Neural progenitor cell (in vitro differentiated cells): ENCODE measurements at regions not wholly inside any gene's neighbourhood (a gene's known extent, or its start where the extent isn't known, plus 50 kb on each side); places are given as distances from the start of the nearest gene placed in this dataset.

ENCODE experiments used
- DNase-seq: peaks from one replicate; pipeline ENCODE4 v3.0.0-alpha.2; 2016; ENCODE audit warnings: low spot score
- H2AFZ ChIP-seq: fragments of 200-600 bp; sonication (generic); replicated peaks from 2 replicates; pipeline ENCODE4 v1.6.1; 2016; ENCODE audit warnings: antibody characterized with exemption
- H3F3A ChIP-seq: fragments of 200-600 bp; sonication (generic); 2 replicates; pipeline ENCODE4 v1.6.1; 2016; ENCODE audit warnings: antibody characterized with exemption, low read depth
- H3K27ac ChIP-seq: fragments of 200-600 bp; sonication (generic); 2 replicates; pipeline ENCODE4 v1.5.1; 2016; ENCODE audit warnings: mild to moderate bottlenecking
- H3K27me3 ChIP-seq: fragments of 200-600 bp; sonication (generic); 2 replicates; pipeline ENCODE4 v1.6.1; 2016; ENCODE audit warnings: mild to moderate bottlenecking, moderate library complexity
- H3K36me3 ChIP-seq: fragments of 200-600 bp; sonication (generic); 2 replicates; pipeline ENCODE4 v1.5.1; 2016
- H3K4me1 ChIP-seq: fragments of 200-600 bp; sonication (generic); 2 replicates; pipeline ENCODE4 v1.6.1; 2016; ENCODE audit warnings: mixed run types
- H3K4me2 ChIP-seq: fragments of 200-600 bp; sonication (generic); 2 replicates; pipeline ENCODE4 v1.6.1; 2016
- H3K4me3 ChIP-seq: fragments of 200-600 bp; sonication (generic); 2 replicates; pipeline ENCODE4 v1.5.1; 2016
- H3K79me2 ChIP-seq: fragments of 200-600 bp; sonication (generic); 2 replicates; pipeline ENCODE4 v1.6.1; 2016; ENCODE audit warnings: low read depth
- H3K9ac ChIP-seq: fragments of 200-600 bp; sonication (generic); 2 replicates; pipeline ENCODE4 v1.6.1; 2016
- H3K9me3 ChIP-seq: fragments of 200-600 bp; sonication (generic); 2 replicates; pipeline ENCODE4 v1.5.1; 2016; ENCODE audit warnings: low read depth
- H4K20me1 ChIP-seq: fragments of 200-600 bp; sonication (generic); 2 replicates; pipeline ENCODE4 v1.6.1; 2016; ENCODE audit warnings: low read depth
- H3K27ac Mint-ChIP-seq: 3 replicates; pipeline ENCODE4 v1.8.0; 2021; ENCODE audit warnings: mixed read lengths
- H3K27me3 Mint-ChIP-seq: 2 replicates; pipeline ENCODE4 v1.8.0; 2022; ENCODE audit warnings: low read depth, mild to moderate bottlenecking, inconsistent platforms, moderate library complexity, mixed read lengths; ENCODE audit not compliant: insufficient read depth
- H3K36me3 Mint-ChIP-seq: 3 replicates; pipeline ENCODE4 v1.8.0; 2021; ENCODE audit warnings: mixed read lengths
- H3K4me1 Mint-ChIP-seq: 3 replicates; pipeline ENCODE4 v1.8.0; 2021; ENCODE audit warnings: mixed read lengths
- H3K4me3 Mint-ChIP-seq: 3 replicates; pipeline ENCODE4 v1.8.0; 2021; ENCODE audit warnings: mild to moderate bottlenecking, moderate library complexity, mixed read lengths
- H3K9me3 Mint-ChIP-seq: 3 replicates; pipeline ENCODE4 v1.8.0; 2020; ENCODE audit warnings: mixed read lengths
- EZH2 ChIP-seq: fragments of 200-600 bp; sonication (generic); IDR thresholded peaks from 2 replicates; pipeline ENCODE4 v1.6.1; 2017; ENCODE audit warnings: antibody characterized with exemption, mild to moderate bottlenecking, moderate library complexity
- EZH2phosphoT487 ChIP-seq: fragments of 200-600 bp; sonication (generic); IDR thresholded peaks from 2 replicates; pipeline ENCODE4 v1.6.1; 2017; ENCODE audit warnings: antibody characterized with exemption
- TF ChIP-seq, protein P1 (sequence below): fragments of 200-600 bp; sonication (generic); IDR thresholded peaks from 2 replicates; pipeline ENCODE4 v1.5.1; 2017; ENCODE audit warnings: antibody characterized with exemption, mild to moderate bottlenecking

GRCh38 chr14:71593966-71594365 is 338.3 kb upstream of the RGS6 start:
- Histone ChIP-seq H3K9ac (no peak overlapping the region), H3K27ac (no peak overlapping the region), H2AFZ (no peak overlapping the region), H3K4me2 (no peak overlapping the region), H4K20me1 (no peaks in the 10 kb centered on the region), H3K79me2 (peaks cover 27% of the 10 kb centered on the region), H3K4me1 (peaks cover 24% of the 10 kb centered on the region), H3K4me3 (no peak overlapping the region), H3K36me3 (no peaks in the 10 kb centered on the region), H3F3A (peaks cover 16% of the 10 kb centered on the region), H3K9me3 (no peaks in the 10 kb centered on the region), H3K27me3 (no peaks in the 10 kb centered on the region)
- H3K4me3 Mint-ChIP-seq = no peak overlapping the region
- no peak for DNase-seq
- TF ChIP-seq EZH2 (no peak), EZH2phosphoT487 (no peak)
- TF ChIP-seq, protein P1, sequence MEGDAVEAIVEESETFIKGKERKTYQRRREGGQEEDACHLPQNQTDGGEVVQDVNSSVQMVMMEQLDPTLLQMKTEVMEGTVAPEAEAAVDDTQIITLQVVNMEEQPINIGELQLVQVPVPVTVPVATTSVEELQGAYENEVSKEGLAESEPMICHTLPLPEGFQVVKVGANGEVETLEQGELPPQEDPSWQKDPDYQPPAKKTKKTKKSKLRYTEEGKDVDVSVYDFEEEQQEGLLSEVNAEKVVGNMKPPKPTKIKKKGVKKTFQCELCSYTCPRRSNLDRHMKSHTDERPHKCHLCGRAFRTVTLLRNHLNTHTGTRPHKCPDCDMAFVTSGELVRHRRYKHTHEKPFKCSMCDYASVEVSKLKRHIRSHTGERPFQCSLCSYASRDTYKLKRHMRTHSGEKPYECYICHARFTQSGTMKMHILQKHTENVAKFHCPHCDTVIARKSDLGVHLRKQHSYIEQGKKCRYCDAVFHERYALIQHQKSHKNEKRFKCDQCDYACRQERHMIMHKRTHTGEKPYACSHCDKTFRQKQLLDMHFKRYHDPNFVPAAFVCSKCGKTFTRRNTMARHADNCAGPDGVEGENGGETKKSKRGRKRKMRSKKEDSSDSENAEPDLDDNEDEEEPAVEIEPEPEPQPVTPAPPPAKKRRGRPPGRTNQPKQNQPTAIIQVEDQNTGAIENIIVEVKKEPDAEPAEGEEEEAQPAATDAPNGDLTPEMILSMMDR = no peak
- H3K27me3 Mint-ChIP-seq = peaks cover 4% of the 10 kb centered on the region
- H3K36me3 Mint-ChIP-seq = peaks cover 14% of the 10 kb centered on the region
- no peak overlapping the region for H3K27ac Mint-ChIP-seq
- H3K9me3 Mint-ChIP-seq = peaks cover 3% of the 10 kb centered on the region
- peaks cover 6% of the 10 kb centered on the region for H3K4me1 Mint-ChIP-seq

DNA sequence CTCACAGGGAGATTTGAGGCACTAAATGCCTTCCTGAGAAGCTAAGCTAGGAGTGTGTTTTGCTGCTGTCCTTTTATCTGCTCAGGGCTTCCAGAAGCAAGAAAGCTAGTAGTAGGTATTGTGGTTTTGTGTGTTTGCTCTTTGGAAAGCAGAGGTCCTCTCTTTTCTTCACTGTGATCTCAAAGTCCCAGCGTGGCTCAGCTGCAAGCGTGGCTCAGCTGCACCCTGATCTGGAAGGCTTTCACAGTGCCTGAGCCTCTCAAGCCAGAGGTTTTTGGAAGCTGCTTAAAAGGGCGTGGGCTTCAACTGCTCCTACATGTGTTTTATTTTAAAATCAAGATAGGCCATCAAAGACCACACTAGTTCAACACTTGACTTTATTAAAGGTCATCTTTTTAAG is 337.4 kb upstream of the RGS6 start:
- H2AFZ ChIP-seq = no peak overlapping the region
- no peak overlapping the region for H3K9ac ChIP-seq

GRCh38 chr14:71595441-71595840 is 336.8 kb upstream of the RGS6 start:
- no peaks in the 10 kb centered on the region for H4K20me1 ChIP-seq
- no peak overlapping the region for H3K9ac ChIP-seq
- peaks cover 35% of the 10 kb centered on the region for H3K79me2 ChIP-seq
- H2AFZ ChIP-seq = no peak overlapping the region
- H3K36me3 Mint-ChIP-seq = peaks cover 23% of the 10 kb centered on the region
- peaks cover 10% of the 10 kb centered on the region for H3K9me3 Mint-ChIP-seq
- no peak overlapping the region for H3K4me3 ChIP-seq
- H3K36me3 ChIP-seq = no peaks in the 10 kb centered on the region
- H3K4me1 ChIP-seq = peaks cover 24% of the 10 kb centered on the region
- TF ChIP-seq EZH2phosphoT487 = no peak
- TF ChIP-seq, protein P1 = no peak
- no peak for TF ChIP-seq EZH2
- no peak overlapping the region for H3K27ac Mint-ChIP-seq
- H3K27me3 ChIP-seq = no peaks in the 10 kb centered on the region
- H3K9me3 ChIP-seq = no peaks in the 10 kb centered on the region
- no peak overlapping the region for H3K4me3 Mint-ChIP-seq
- no peak for DNase-seq
- peaks cover 16% of the 10 kb centered on the region for H3F3A ChIP-seq
- peaks cover 6% of the 10 kb centered on the region for H3K4me1 Mint-ChIP-seq
- peaks cover 4% of the 10 kb centered on the region for H3K27me3 Mint-ChIP-seq
- H3K27ac ChIP-seq = no peak overlapping the region
- H3K4me2 ChIP-seq = peak overlapping the region; percentile 8

More for the DNA sequence above, 337.4 kb upstream of the RGS6 start:
- Mint-ChIP-seq H3K36me3 (peaks cover 19% of the 10 kb centered on the region), H3K27ac (no peak overlapping the region), H3K9me3 (peaks cover 5% of the 10 kb centered on the region), H3K4me1 (peaks cover 6% of the 10 kb centered on the region), H3K27me3 (peaks cover 4% of the 10 kb centered on the region), H3K4me3 (no peak overlapping the region)
- Histone ChIP-seq H4K20me1 (no peaks in the 10 kb centered on the region), H3F3A (peaks cover 16% of the 10 kb centered on the region), H3K4me3 (no peak overlapping the region), H3K27ac (peak overlapping the region; percentile 71), H3K9me3 (no peaks in the 10 kb centered on the region), H3K4me2 (peak overlapping the region; percentile 41), H3K4me1 (peaks cover 24% of the 10 kb centered on the region), H3K79me2 (peaks cover 29% of the 10 kb centered on the region), H3K36me3 (no peaks in the 10 kb centered on the region), H3K27me3 (no peaks in the 10 kb centered on the region)
- DNase-seq = peak; percentile 29
- TF ChIP-seq EZH2 = no peak
- no peak for TF ChIP-seq EZH2phosphoT487
- TF ChIP-seq, protein P1 = no peak
